Activated B cell treated with CpG ODN at 0.5 μM for 24 hours (primary cell): ENCODE measurements at regions not wholly inside any gene's neighbourhood (a gene's known extent, or its start where the extent isn't known, plus 50 kb on each side); places are given as distances from the start of the nearest gene placed in this dataset.

Source experiments
- ATAC-seq: fragments of 200-7000 bp; cut with Tn5 transposase; one replicate; pipeline ENCODE4 v1.10.0; 2021; ENCODE audit warnings: low read depth, mild to moderate bottlenecking, moderate library complexity
- CTCF ChIA-PET: fragments of 350-600 bp; sonication (Branson Sonifier 250); formaldehyde crosslinking; loops from one replicate; lab custom pipeline; 2021; ENCODE audit warnings: antibody characterized with exemption; lab: Charles Lee
- POLR2A ChIA-PET: fragments of 350-600 bp; sonication (Branson Sonifier 250); formaldehyde crosslinking; loops from one replicate; lab custom pipeline; 2021; ENCODE audit warnings: antibody characterized with exemption; lab: Charles Lee
- DNase-seq: peaks from one replicate; pipeline ENCODE4 v3.0.0; 2022
- H3K27ac Mint-ChIP-seq: one replicate; pipeline ENCODE4 v1.8.0; 2020; ENCODE audit warnings: mixed read lengths
- H3K27me3 Mint-ChIP-seq: one replicate; pipeline ENCODE4 v1.8.0; 2021; ENCODE audit warnings: mixed read lengths
- H3K36me3 Mint-ChIP-seq: one replicate; pipeline ENCODE4 v1.8.0; 2021; ENCODE audit warnings: low read depth, mixed read lengths
- H3K4me1 Mint-ChIP-seq: one replicate; pipeline ENCODE4 v1.8.0; 2021; ENCODE audit warnings: mixed read lengths
- H3K4me3 Mint-ChIP-seq: one replicate; pipeline ENCODE4 v1.8.0; 2020; ENCODE audit warnings: mild to moderate bottlenecking, mixed read lengths
- H3K9me3 Mint-ChIP-seq: one replicate; pipeline ENCODE4 v1.8.0; 2020; ENCODE audit warnings: mixed read lengths
- intact Hi-C: fragments of 100-400 bp; cut with micrococcal nuclease; formaldehyde crosslinking; loops from one replicate; pipeline ENCODE4 v1.15.1; 2024
- TF ChIP-seq, protein P1 (sequence below): fragments of 200-600 bp; IDR thresholded peaks from one replicate; pipeline ENCODE4 v1.8.0; 2022; ENCODE audit warnings: antibody characterized with exemption, mild to moderate bottlenecking

DNA sequence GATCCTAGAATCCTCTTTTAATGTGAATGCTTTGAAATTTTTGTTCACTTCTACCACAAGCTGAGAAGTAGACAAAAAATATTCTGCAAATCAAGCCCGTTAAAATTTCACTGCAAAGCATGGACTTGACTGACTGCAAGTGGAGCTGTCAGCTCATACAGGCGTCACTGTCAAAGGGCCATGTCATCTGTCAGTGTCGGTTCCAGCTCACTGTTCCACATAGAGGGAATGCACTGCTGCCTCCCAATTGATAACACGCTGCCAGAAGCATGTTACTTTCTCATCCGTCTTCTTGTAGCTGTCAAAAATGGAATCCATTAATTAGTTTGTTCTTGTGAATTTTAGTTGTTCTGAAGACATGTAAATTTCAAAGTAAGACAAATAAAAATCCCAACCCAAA is 50.4 kb upstream of the FBXL4 start:
- TF ChIP-seq, protein P1, sequence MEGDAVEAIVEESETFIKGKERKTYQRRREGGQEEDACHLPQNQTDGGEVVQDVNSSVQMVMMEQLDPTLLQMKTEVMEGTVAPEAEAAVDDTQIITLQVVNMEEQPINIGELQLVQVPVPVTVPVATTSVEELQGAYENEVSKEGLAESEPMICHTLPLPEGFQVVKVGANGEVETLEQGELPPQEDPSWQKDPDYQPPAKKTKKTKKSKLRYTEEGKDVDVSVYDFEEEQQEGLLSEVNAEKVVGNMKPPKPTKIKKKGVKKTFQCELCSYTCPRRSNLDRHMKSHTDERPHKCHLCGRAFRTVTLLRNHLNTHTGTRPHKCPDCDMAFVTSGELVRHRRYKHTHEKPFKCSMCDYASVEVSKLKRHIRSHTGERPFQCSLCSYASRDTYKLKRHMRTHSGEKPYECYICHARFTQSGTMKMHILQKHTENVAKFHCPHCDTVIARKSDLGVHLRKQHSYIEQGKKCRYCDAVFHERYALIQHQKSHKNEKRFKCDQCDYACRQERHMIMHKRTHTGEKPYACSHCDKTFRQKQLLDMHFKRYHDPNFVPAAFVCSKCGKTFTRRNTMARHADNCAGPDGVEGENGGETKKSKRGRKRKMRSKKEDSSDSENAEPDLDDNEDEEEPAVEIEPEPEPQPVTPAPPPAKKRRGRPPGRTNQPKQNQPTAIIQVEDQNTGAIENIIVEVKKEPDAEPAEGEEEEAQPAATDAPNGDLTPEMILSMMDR, result no peak
- ATAC-seq (no peak), DNase-seq (no peak)
- ChIA-PET POLR2A (no interaction called here), CTCF (no interaction called here)
- Mint-ChIP-seq H3K4me1 (no peaks in the 10 kb centered on the region), H3K9me3 (no peaks in the 10 kb centered on the region), H3K36me3 (no peaks in the 10 kb centered on the region), H3K27me3 (peaks cover 11% of the 10 kb centered on the region), H3K4me3 (no peak overlapping the region), H3K27ac (no peak overlapping the region)
- intact Hi-C loops, result no loop called here
